GM23248 (cell line): ENCODE measurements at regions not wholly inside any gene's neighbourhood (a gene's known extent, or its start where the extent isn't known, plus 50 kb on each side); places are given as distances from the start of the nearest gene placed in this dataset.

ENCODE experiments used
- EZH2 ChIP-seq: fragments of 200-600 bp; sonication (generic); IDR thresholded peaks from 2 replicates; pipeline ENCODE4 v1.6.1; 2018; ENCODE audit warnings: antibody characterized with exemption, mild to moderate bottlenecking; ENCODE audit not compliant: insufficient read depth, poor library complexity, severe bottlenecking
- EZH2phosphoT487 ChIP-seq: fragments of 200-600 bp; sonication (generic); IDR thresholded peaks from 2 replicates; pipeline ENCODE4 v1.6.1; 2018; ENCODE audit warnings: antibody characterized with exemption, moderate library complexity, mild to moderate bottlenecking, low read depth; ENCODE audit not compliant: insufficient read depth

GRCh38 chrX:46257451-46257879 is 287.8 kb downstream of the ZNF674 start:
- TF ChIP-seq EZH2phosphoT487: no peak
- no peak for TF ChIP-seq EZH2
